HG03520 (cell line): ENCODE measurements at regions not wholly inside any gene's neighbourhood (a gene's known extent, or its start where the extent isn't known, plus 50 kb on each side); places are given as distances from the start of the nearest gene placed in this dataset.
"Not testable (repeated sequence)": the region's sequence is repeated elsewhere in the genome, so short reads cannot be mapped to it uniquely, and the experiment has no call there.

Experiments
- ATAC-seq: cut with Tn5 transposase; IDR thresholded peaks from one replicate; pipeline ENCODE4 v1.9.1; 2021; ENCODE audit warnings: mild to moderate bottlenecking, moderate library complexity; ENCODE audit not compliant: unreplicated experiment

GRCh38 chr5:63228154-63228553 is 649.5 kb downstream of the LRRC70 start:
- ATAC-seq, result no peak

GRCh38 chr5:63220244-63220643 is 641.6 kb downstream of the LRRC70 start:
- no peak for ATAC-seq

GRCh38 chr5:63217422-63217821 is 638.8 kb downstream of the LRRC70 start:
- no peak for ATAC-seq

- no peak for ATAC-seq
Observed at GRCh38 chr5:63213256-63213655, 634.6 kb downstream of the LRRC70 start.

- ATAC-seq, result no peak
Observed at GRCh38 chr5:63211448-63212132, 633.0 kb downstream of the LRRC70 start.

GRCh38 chr5:63205976-63206375 is 627.4 kb downstream of the LRRC70 start:
- ATAC-seq, result no peak

GRCh38 chr5:63201738-63202137 is 623.1 kb downstream of the LRRC70 start:
- no peak for ATAC-seq

GRCh38 chr5:63194126-63194525 is 615.5 kb downstream of the LRRC70 start:
- no peak for ATAC-seq

- not testable (repeated sequence) for ATAC-seq
Observed at GRCh38 chr5:63180190-63180589, 601.6 kb downstream of the LRRC70 start.

- ATAC-seq, result no peak
Observed at GRCh38 chr5:63175850-63176249, 597.2 kb downstream of the LRRC70 start.

- no peak for ATAC-seq
Observed at GRCh38 chr5:63170486-63170885, 591.9 kb downstream of the LRRC70 start.

- ATAC-seq, result no peak
Observed at GRCh38 chr5:63164838-63165535, 586.4 kb downstream of the LRRC70 start.

- ATAC-seq, result no peak
Observed at GRCh38 chr5:63164339-63164738, 585.7 kb downstream of the LRRC70 start.

- no peak for ATAC-seq
Observed at GRCh38 chr5:63155310-63155631, 576.7 kb downstream of the LRRC70 start.

- no peak for ATAC-seq
Observed at GRCh38 chr5:63154476-63155309, 576.1 kb downstream of the LRRC70 start.

- no peak for ATAC-seq
Observed at GRCh38 chr5:63152871-63153270, 574.3 kb downstream of the LRRC70 start.

GRCh38 chr5:63145167-63145566 is 566.5 kb downstream of the LRRC70 start:
- ATAC-seq, result no peak

- ATAC-seq, result no peak
Observed at GRCh38 chr5:63141591-63141990, 563.0 kb downstream of the LRRC70 start.

GRCh38 chr5:63135291-63135690 is 556.7 kb downstream of the LRRC70 start:
- ATAC-seq, result no peak

- ATAC-seq, result no peak
Observed at GRCh38 chr5:63131626-63132285, 553.1 kb downstream of the LRRC70 start.

GRCh38 chr5:63128761-63129160 is 550.1 kb downstream of the LRRC70 start:
- no peak for ATAC-seq
